Epithelial cell of esophagus (primary cell): ENCODE measurements at regions not wholly inside any gene's neighbourhood (a gene's known extent, or its start where the extent isn't known, plus 50 kb on each side); places are given as distances from the start of the nearest gene placed in this dataset.

Source experiments
- DNase-seq: peaks from one replicate; pipeline ENCODE4 v3.0.0; 2010; ENCODE audit warnings: low read depth
- H3K4me3 ChIP-seq: 2 replicates; pipeline ENCODE4 v1.5.1; 2011; ENCODE audit warnings: mild to moderate bottlenecking, low read length, control low read depth
- CTCF ChIP-seq: IDR thresholded peaks from 2 replicates; pipeline ENCODE4 v1.5.1; 2011; ENCODE audit warnings: low read depth, mild to moderate bottlenecking, low read length, control low read depth, inconsistent platforms; ENCODE audit not compliant: insufficient read depth; ENCODE audit errors: missing control alignments

- no peak overlapping the region for H3K4me3 ChIP-seq
- TF ChIP-seq CTCF, result no peak
- DNase-seq, result no peak
Observed at GRCh38 chr21:18772897-18773296, 369.3 kb upstream of the TMPRSS15 start.

GRCh38 chr21:18776936-18777335 lies 373.4 kb upstream of the TMPRSS15 start:
- no peak for TF ChIP-seq CTCF

GRCh38 chr21:18782721-18783120 lies 379.1 kb upstream of the TMPRSS15 start:
- no peak for DNase-seq
- TF ChIP-seq CTCF, result no peak
- no peak overlapping the region for H3K4me3 ChIP-seq

More at GRCh38 chr21:18776936-18777335, 373.4 kb upstream of the TMPRSS15 start:
- H3K4me3 ChIP-seq, result no peak overlapping the region
- no peak for DNase-seq

- TF ChIP-seq CTCF, result no peak
- H3K4me3 ChIP-seq, result no peak overlapping the region
- DNase-seq, result peak; percentile 3
Observed at GRCh38 chr21:18801468-18801867, 397.9 kb upstream of the TMPRSS15 start.

- no peak for TF ChIP-seq CTCF
- no peak for DNase-seq
Observed at GRCh38 chr21:18803624-18804023, 400.0 kb upstream of the TMPRSS15 start.

GRCh38 chr21:18810136-18810535 lies 406.6 kb upstream of the TMPRSS15 start:
- TF ChIP-seq CTCF, result no peak
- H3K4me3 ChIP-seq, result no peak overlapping the region
- no peak for DNase-seq

More at GRCh38 chr21:18803624-18804023, 400.0 kb upstream of the TMPRSS15 start:
- no peak overlapping the region for H3K4me3 ChIP-seq

GRCh38 chr21:18812308-18812707 lies 408.7 kb upstream of the TMPRSS15 start:
- no peak overlapping the region for H3K4me3 ChIP-seq
- no peak for TF ChIP-seq CTCF
- no peak for DNase-seq
